Endothelial cell of umbilical vein (primary cell): ENCODE measurements at regions not wholly inside any gene's neighbourhood (a gene's known extent, or its start where the extent isn't known, plus 50 kb on each side); places are given as distances from the start of the nearest gene placed in this dataset.

Experiments
- BruUV-seq: library from RNA; stranded (reverse); fragments of 400-500 nt; replicated peaks from 2 replicates; lab custom pipeline; 2021; lab: Mats Ljungman, UMichigan
- CTCF ChIA-PET: fragments of 300-600, 350-600 bp; sonication (Branson Sonifier 250); formaldehyde crosslinking; loops from one replicate; lab custom pipeline; 2021; ENCODE audit warnings: antibody characterized with exemption, inconsistent platforms; lab: Charles Lee
- POLR2A ChIA-PET: fragments of 300-600, 350-600 bp; sonication (Branson Sonifier 250); formaldehyde crosslinking; loops from one replicate; lab custom pipeline; 2021; ENCODE audit warnings: antibody characterized with exemption, inconsistent platforms; lab: Charles Lee
- DNase-seq: peaks from one replicate; pipeline ENCODE4 v3.0.0-alpha.2; 2011; ENCODE audit warnings: low read depth, low spot score
- FAIRE-seq: peaks from 2 replicates; lab custom pipeline; 2011; peaks lifted over from hg19 to GRCh38; lab: Jason Lieb, UNC
- H2AFZ ChIP-seq: 2 replicates; pipeline ENCODE4 v1.6.0; 2012; ENCODE audit warnings: low read depth, low read length, control low read depth, inconsistent platforms
- H3K27ac ChIP-seq: 2 replicates; pipeline ENCODE4 v1.5.1; 2011; ENCODE audit warnings: low read depth, mild to moderate bottlenecking, control low read depth, low read length, moderate library complexity; ENCODE audit not compliant: insufficient read depth
- H3K27me3 ChIP-seq, 2 experiments: 2 replicates each; pipeline versions ENCODE4 v1.6.0 to v1.6.1; 2011; ENCODE audit warnings: low read length in 2 of 2, mixed read lengths in 1 of 2; ENCODE audit not compliant: control insufficient read depth in 2 of 2, insufficient read depth in 2 of 2
- H3K36me3 ChIP-seq, 2 experiments: 2 replicates in 1 of 2; 3 replicates in 1 of 2; pipeline ENCODE4 v1.5.1; 2011; ENCODE audit warnings: low read length in 2 of 2, mild to moderate bottlenecking in 1 of 2, moderate library complexity in 1 of 2; ENCODE audit not compliant: control insufficient read depth in 2 of 2, insufficient read depth in 2 of 2; ENCODE audit errors: extremely low read depth in 1 of 2
- H3K4me1 ChIP-seq: 3 replicates; pipeline ENCODE4 v1.5.1; 2011; ENCODE audit warnings: mild to moderate bottlenecking, low read length; ENCODE audit not compliant: control insufficient read depth, insufficient read depth; ENCODE audit errors: extremely low read depth
- H3K4me2 ChIP-seq: 2 replicates; pipeline ENCODE4 v1.6.1; 2011; ENCODE audit warnings: low read length, control low read depth, mixed read lengths; ENCODE audit not compliant: insufficient read depth
- H3K4me3 ChIP-seq, 3 experiments: fragments of 200-600 bp in 1 of 3; sonication (generic), shearing (Covaris generic) in 1 of 3; replicated peaks in 1 of 3; 2 replicates each; pipeline ENCODE4 v1.5.1; 2011 to 2016; ENCODE audit warnings: control low read depth in 3 of 3, low read length in 3 of 3, mild to moderate bottlenecking in 2 of 3, inconsistent platforms in 1 of 3, low read depth in 1 of 3, moderate library complexity in 1 of 3; ENCODE audit not compliant: insufficient read depth in 1 of 3
- H3K79me2 ChIP-seq: 2 replicates; pipeline ENCODE4 v1.6.0; 2012; ENCODE audit warnings: low read length, inconsistent platforms; ENCODE audit not compliant: control insufficient read depth, insufficient read depth
- H3K9ac ChIP-seq: replicated peaks from 2 replicates; pipeline ENCODE3; 2011; ENCODE audit warnings: low read length, control low read depth; ENCODE audit not compliant: insufficient read depth; ENCODE audit errors: extremely low read depth
- H3K9me1 ChIP-seq: replicated peaks from 3 replicates; pipeline ENCODE4 v1.6.0; 2011; ENCODE audit warnings: mild to moderate bottlenecking, low read length; ENCODE audit not compliant: control insufficient read depth, insufficient read depth; ENCODE audit errors: extremely low read depth
- H3K9me3 ChIP-seq: replicated peaks from 2 replicates; pipeline ENCODE4 v1.5.1; 2012; ENCODE audit warnings: low read length, inconsistent platforms; ENCODE audit not compliant: control insufficient read depth, insufficient read depth
- H4K20me1 ChIP-seq: replicated peaks from 2 replicates; pipeline ENCODE3; 2011; ENCODE audit warnings: mild to moderate bottlenecking, low read length; ENCODE audit not compliant: control insufficient read depth, insufficient read depth; ENCODE audit errors: extremely low read depth
- EZH2 ChIP-seq: IDR thresholded peaks from 2 replicates; pipeline ENCODE4 v1.6.1; 2012; ENCODE audit warnings: borderline replicate concordance, low read depth, mild to moderate bottlenecking, moderate library complexity, low read length, inconsistent platforms; ENCODE audit not compliant: severe bottlenecking
- FOS ChIP-seq: IDR thresholded peaks from 2 replicates; pipeline ENCODE4 v1.6.1; 2011; ENCODE audit warnings: mild to moderate bottlenecking, low read length, moderate library complexity, borderline replicate concordance; ENCODE audit not compliant: insufficient read depth
- GATA2 ChIP-seq: IDR thresholded peaks from 2 replicates; pipeline ENCODE4 v1.7.0; 2011; ENCODE audit warnings: low read depth, mild to moderate bottlenecking, moderate library complexity, mixed read lengths, low read length; ENCODE audit not compliant: insufficient read length, insufficient read depth
- JUN ChIP-seq: IDR thresholded peaks from 2 replicates; pipeline ENCODE4 v1.6.1; 2011; ENCODE audit warnings: borderline replicate concordance, low read depth; ENCODE audit not compliant: insufficient read length, insufficient read depth
- MYC ChIP-seq: IDR thresholded peaks from one replicate; pipeline ENCODE4 v1.6.1; 2011; ENCODE audit warnings: mild to moderate bottlenecking, low read depth, low read length
- POLR2A ChIP-seq: IDR thresholded peaks from 2 replicates; pipeline ENCODE4 v1.6.1; 2012; ENCODE audit warnings: low read depth, mild to moderate bottlenecking, control low read depth, low read length
- POLR2AphosphoS5 ChIP-seq: IDR thresholded peaks from 2 replicates; pipeline ENCODE4 v1.6.1; 2012; ENCODE audit warnings: low read depth, mild to moderate bottlenecking, control low read depth, low read length, moderate library complexity; ENCODE audit not compliant: insufficient read depth
- dilution Hi-C: fragments of 300-500 bp; cut with MboI; formaldehyde crosslinking; loops from one replicate; pipeline ENCODE4 v1.15.0; 2019; ENCODE audit warnings: low sequenced_read_pairs; ENCODE audit not compliant: extremely low pct_ligation_motif_present
- intact Hi-C: fragments of 100-400 bp; cut with micrococcal nuclease; formaldehyde crosslinking; loops from one replicate; pipeline ENCODE4 v1.10.0; 2022
- TF ChIP-seq, protein P1 (sequence below), 2 donors: IDR thresholded peaks; 1 replicate in 1 of 2; 2 replicates in 1 of 2; pipeline ENCODE4 v1.5.1; 2011; ENCODE audit warnings: low read length in 2 of 2, mild to moderate bottlenecking in 2 of 2, moderate library complexity in 2 of 2, control low read depth in 1 of 2, inconsistent platforms in 1 of 2, low read depth in 1 of 2; ENCODE audit not compliant: insufficient read depth in 1 of 2; ENCODE audit errors: extremely low read depth in 1 of 2
- TF ChIP-seq, protein P2 (sequence below): IDR thresholded peaks from 2 replicates; pipeline ENCODE4 v1.6.1; 2011; ENCODE audit not compliant: insufficient read depth, insufficient read length

DNA sequence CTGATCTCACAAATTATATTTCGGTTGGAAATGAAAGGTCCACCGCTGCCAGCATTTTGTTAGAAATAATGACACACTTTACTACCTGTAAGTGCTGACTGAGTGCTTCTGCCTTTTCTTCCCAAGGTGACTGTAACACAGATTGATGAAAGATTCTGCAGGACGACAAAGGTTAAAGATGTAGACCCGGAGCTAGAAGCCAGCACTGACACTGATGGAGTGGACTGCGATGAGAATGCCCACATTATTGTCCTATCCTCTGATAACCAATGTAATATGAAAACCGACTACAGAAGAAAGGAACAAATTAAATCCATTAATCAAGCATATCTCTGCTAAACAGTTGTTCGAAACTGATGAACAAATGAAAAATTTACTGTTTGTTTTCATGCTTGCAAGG lies 666.5 kb downstream of the GBE1 start:
- ChIA-PET POLR2A (no interaction called here), CTCF (no interaction called here)
- FAIRE-seq (no peak), DNase-seq (no peak)
- H3K4me1 ChIP-seq, result no peaks in the 10 kb centered on the region
- H3K9me3 ChIP-seq, result no peaks in the 10 kb centered on the region
- no peaks in the 10 kb centered on the region for H3K9me1 ChIP-seq
- H3K27ac ChIP-seq, result no peak overlapping the region
- dilution Hi-C loops, result no loop called here
- H4K20me1 ChIP-seq, result no peaks in the 10 kb centered on the region
- H3K4me2 ChIP-seq, result no peak overlapping the region
- no peaks in the 10 kb centered on the region for H3K27me3 ChIP-seq
- no peaks in the 10 kb centered on the region for H3K79me2 ChIP-seq
- no TSS peak for BruUV-seq
- intact Hi-C loops, result no loop called here
- H3K9ac ChIP-seq, result no peak overlapping the region
- no peaks in the 10 kb centered on the region for H3K36me3 ChIP-seq
- TF ChIP-seq, protein P1, sequence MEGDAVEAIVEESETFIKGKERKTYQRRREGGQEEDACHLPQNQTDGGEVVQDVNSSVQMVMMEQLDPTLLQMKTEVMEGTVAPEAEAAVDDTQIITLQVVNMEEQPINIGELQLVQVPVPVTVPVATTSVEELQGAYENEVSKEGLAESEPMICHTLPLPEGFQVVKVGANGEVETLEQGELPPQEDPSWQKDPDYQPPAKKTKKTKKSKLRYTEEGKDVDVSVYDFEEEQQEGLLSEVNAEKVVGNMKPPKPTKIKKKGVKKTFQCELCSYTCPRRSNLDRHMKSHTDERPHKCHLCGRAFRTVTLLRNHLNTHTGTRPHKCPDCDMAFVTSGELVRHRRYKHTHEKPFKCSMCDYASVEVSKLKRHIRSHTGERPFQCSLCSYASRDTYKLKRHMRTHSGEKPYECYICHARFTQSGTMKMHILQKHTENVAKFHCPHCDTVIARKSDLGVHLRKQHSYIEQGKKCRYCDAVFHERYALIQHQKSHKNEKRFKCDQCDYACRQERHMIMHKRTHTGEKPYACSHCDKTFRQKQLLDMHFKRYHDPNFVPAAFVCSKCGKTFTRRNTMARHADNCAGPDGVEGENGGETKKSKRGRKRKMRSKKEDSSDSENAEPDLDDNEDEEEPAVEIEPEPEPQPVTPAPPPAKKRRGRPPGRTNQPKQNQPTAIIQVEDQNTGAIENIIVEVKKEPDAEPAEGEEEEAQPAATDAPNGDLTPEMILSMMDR (IDR thresholded peaks at IDR 0.05; ENCODE audit: extremely low read depth in 1 of 2, insufficient read depth in 1 of 2, low read depth in 1 of 2, low read length in 2 of 2), result no peak
- TF ChIP-seq MYC (no peak), JUN (no peak), FOS (no peak), GATA2 (no peak), EZH2 (no peak), POLR2AphosphoS5 (no peak), POLR2A (no peak)
- TF ChIP-seq, protein P2, sequence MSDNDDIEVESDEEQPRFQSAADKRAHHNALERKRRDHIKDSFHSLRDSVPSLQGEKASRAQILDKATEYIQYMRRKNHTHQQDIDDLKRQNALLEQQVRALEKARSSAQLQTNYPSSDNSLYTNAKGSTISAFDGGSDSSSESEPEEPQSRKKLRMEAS, result no peak
- no peak overlapping the region for H3K4me3 ChIP-seq
- no peak overlapping the region for H2AFZ ChIP-seq
